Glutamatergic neuron (in vitro differentiated cells): ENCODE measurements at regions not wholly inside any gene's neighbourhood (a gene's known extent, or its start where the extent isn't known, plus 50 kb on each side); places are given as distances from the start of the nearest gene placed in this dataset.

Experiments
- DNase-seq: peaks from one replicate; pipeline ENCODE4 v3.0.0; 2022
- H3K27ac Mint-ChIP-seq: one replicate; pipeline ENCODE4 v1.8.0; 2020; ENCODE audit warnings: mild to moderate bottlenecking, mixed read lengths, inconsistent platforms; ENCODE audit not compliant: unreplicated experiment
- H3K27me3 Mint-ChIP-seq: one replicate; pipeline ENCODE4 v1.8.0; 2020; ENCODE audit warnings: mild to moderate bottlenecking, moderate library complexity, mixed read lengths, inconsistent platforms; ENCODE audit not compliant: unreplicated experiment
- H3K36me3 Mint-ChIP-seq: one replicate; pipeline ENCODE4 v1.8.0; 2020; ENCODE audit warnings: mild to moderate bottlenecking, mixed read lengths, inconsistent platforms; ENCODE audit not compliant: unreplicated experiment
- H3K4me1 Mint-ChIP-seq: one replicate; pipeline ENCODE4 v1.8.0; 2020; ENCODE audit warnings: mild to moderate bottlenecking, low read depth, mixed read lengths, inconsistent platforms; ENCODE audit not compliant: unreplicated experiment
- H3K4me3 Mint-ChIP-seq: one replicate; pipeline ENCODE4 v1.8.0; 2020; ENCODE audit warnings: mild to moderate bottlenecking, mixed read lengths, inconsistent platforms; ENCODE audit not compliant: unreplicated experiment
- H3K9me3 Mint-ChIP-seq: one replicate; pipeline ENCODE4 v1.8.0; 2020; ENCODE audit warnings: mild to moderate bottlenecking, moderate library complexity, mixed read lengths, inconsistent platforms; ENCODE audit not compliant: unreplicated experiment
- TF ChIP-seq, protein P1 (sequence below): fragments of 200-600 bp; sonication (generic); IDR thresholded peaks from one replicate; pipeline ENCODE4 v1.5.0; 2021; ENCODE audit not compliant: partially characterized antibody, unreplicated experiment

DNA sequence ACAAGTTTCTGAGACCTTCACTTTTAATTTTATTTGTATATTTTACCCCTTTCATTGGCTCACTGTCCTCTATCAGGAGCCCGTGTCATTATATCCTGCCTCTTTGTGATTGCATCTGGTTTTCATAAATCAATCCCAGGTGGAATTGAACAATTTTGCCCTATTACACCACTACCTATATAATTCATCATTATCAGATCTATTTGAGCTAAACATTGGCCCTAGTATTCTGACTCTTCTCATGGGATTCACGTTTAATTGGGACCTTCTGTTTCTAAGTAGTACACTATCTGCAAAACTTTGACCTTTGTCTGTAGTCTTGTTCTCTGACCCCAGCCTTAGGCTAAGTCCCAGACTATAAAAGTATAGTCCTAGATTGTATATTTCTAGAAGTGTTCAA is 114.1 kb downstream of the FAT4 start:
- Mint-ChIP-seq H3K27me3 (no peaks in the 10 kb centered on the region), H3K4me1 (no peaks in the 10 kb centered on the region), H3K4me3 (no peak overlapping the region), H3K9me3 (no peaks in the 10 kb centered on the region), H3K36me3 (no peaks in the 10 kb centered on the region), H3K27ac (no peak overlapping the region)
- TF ChIP-seq, protein P1, sequence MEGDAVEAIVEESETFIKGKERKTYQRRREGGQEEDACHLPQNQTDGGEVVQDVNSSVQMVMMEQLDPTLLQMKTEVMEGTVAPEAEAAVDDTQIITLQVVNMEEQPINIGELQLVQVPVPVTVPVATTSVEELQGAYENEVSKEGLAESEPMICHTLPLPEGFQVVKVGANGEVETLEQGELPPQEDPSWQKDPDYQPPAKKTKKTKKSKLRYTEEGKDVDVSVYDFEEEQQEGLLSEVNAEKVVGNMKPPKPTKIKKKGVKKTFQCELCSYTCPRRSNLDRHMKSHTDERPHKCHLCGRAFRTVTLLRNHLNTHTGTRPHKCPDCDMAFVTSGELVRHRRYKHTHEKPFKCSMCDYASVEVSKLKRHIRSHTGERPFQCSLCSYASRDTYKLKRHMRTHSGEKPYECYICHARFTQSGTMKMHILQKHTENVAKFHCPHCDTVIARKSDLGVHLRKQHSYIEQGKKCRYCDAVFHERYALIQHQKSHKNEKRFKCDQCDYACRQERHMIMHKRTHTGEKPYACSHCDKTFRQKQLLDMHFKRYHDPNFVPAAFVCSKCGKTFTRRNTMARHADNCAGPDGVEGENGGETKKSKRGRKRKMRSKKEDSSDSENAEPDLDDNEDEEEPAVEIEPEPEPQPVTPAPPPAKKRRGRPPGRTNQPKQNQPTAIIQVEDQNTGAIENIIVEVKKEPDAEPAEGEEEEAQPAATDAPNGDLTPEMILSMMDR, result no peak
- no peak for DNase-seq

DNA sequence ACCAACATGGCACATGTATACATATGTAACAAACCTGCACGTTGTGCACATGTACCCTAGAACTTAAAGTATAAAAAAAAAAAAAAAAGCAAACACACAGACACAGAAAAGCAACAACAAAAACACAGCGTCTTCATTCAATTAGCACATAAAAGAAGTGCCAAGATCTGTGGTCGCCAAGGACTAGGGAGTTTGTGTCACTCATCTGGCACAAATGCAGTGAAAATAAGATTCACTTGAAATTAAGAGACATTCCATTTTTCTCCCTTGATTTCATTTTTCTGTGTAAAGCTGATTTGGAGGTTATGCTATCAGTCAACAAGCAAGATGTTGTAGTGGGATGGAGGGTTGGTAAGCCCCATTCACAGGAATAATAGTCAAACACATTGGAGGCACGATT is 115.3 kb downstream of the FAT4 start:
- Mint-ChIP-seq H3K27ac (no peak overlapping the region), H3K36me3 (no peaks in the 10 kb centered on the region), H3K4me1 (no peaks in the 10 kb centered on the region), H3K9me3 (no peaks in the 10 kb centered on the region), H3K4me3 (no peak overlapping the region), H3K27me3 (no peaks in the 10 kb centered on the region)
- TF ChIP-seq, protein P1, result no peak
- no peak for DNase-seq

DNA sequence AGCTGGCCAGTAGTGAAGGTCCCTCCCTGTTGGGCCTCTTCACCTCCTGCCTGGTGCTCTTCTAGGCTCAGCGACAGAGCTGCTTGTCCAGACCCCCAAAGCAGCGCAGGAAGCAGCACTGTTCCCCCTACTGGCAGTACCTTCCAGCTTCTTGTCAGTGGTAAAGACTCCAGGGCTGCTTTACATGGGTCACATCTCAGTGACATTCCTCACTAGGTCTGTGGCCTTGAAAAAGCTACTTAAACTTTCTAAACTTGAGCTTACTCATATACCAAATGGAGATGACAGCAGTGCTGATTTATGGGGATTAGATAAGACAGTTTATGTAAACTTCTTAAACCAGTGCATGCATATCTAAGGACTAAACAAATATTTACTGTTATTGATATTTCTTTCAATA is 117.3 kb downstream of the FAT4 start:
- no peaks in the 10 kb centered on the region for H3K36me3 Mint-ChIP-seq

DNA sequence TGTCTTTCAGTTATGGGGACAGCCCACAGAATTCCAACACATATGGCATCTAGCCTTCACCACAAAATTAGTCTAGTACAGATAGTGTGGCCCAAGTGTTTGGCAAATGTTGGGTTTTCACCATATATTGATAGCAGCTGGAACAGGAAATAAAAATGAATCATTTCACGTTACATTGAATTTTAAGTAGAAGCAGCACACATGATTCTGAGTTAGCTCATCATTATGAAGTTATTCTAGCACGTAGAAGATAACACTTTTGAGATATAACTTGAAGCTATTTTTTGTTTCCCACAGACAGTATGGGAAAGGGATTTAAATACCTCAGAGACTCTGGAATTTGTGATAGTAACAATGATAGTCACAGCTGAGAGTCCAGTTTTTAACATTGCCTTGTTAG is 118.7 kb downstream of the FAT4 start:
- no peak for DNase-seq
- Mint-ChIP-seq H3K27me3 (no peaks in the 10 kb centered on the region), H3K36me3 (no peaks in the 10 kb centered on the region), H3K9me3 (no peaks in the 10 kb centered on the region), H3K27ac (no peak overlapping the region), H3K4me3 (no peak overlapping the region), H3K4me1 (no peaks in the 10 kb centered on the region)
- TF ChIP-seq, protein P1, result no peak

More for the DNA sequence above, 117.3 kb downstream of the FAT4 start:
- Mint-ChIP-seq H3K4me3 (no peak overlapping the region), H3K27ac (no peak overlapping the region), H3K9me3 (no peaks in the 10 kb centered on the region), H3K27me3 (no peaks in the 10 kb centered on the region), H3K4me1 (no peaks in the 10 kb centered on the region)
- no peak for DNase-seq
- TF ChIP-seq, protein P1, result no peak

DNA sequence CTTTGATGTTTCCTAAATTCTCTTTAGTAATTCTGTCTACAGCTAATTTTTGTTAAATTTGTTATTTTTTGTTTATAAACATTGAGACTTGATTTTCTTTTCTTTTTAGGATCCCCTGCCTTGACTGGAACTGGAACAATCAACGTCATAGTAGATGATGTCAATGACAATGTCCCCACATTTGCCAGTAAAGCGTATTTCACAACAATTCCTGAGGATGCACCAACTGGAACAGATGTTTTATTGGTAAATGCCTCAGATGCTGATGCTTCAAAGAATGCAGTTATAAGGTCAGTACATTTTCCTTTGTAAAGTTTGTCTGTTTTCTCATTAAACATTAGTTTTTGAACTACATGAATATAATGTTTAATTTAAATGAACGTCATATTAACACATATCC is 119.4 kb downstream of the FAT4 start:
- Mint-ChIP-seq H3K27ac (no peak overlapping the region), H3K4me3 (no peak overlapping the region), H3K27me3 (no peaks in the 10 kb centered on the region), H3K4me1 (no peaks in the 10 kb centered on the region), H3K9me3 (no peaks in the 10 kb centered on the region), H3K36me3 (no peaks in the 10 kb centered on the region)
- no peak for DNase-seq
- TF ChIP-seq, protein P1, result no peak
